Activated T-cell treated with anti-CD3 and anti-CD28 coated beads, Interleukin-2, amount 50 U/mL, for 72 hours (primary cell): ENCODE measurements at regions not wholly inside any gene's neighbourhood (a gene's known extent, or its start where the extent isn't known, plus 50 kb on each side); places are given as distances from the start of the nearest gene placed in this dataset.
"Not testable (repeated sequence)": the region's sequence is repeated elsewhere in the genome, so short reads cannot be mapped to it uniquely, and the experiment has no call there.

Source experiments
- ATAC-seq, 2 donors: fragments of 150-1000 bp; cut with Tn5 transposase; replicated peaks in 1 of 2; 2 replicates each; pipeline ENCODE4 v1.10.0; 2021; ENCODE audit warnings: moderate library complexity in 2 of 2, mild to moderate bottlenecking in 1 of 2
- DNase-seq, 2 donors: peaks; one replicate each; pipeline ENCODE4 v3.0.0; 2021 to 2022; ENCODE audit warnings: mixed read lengths in 1 of 2
- H3K27ac Mint-ChIP-seq: one replicate; pipeline ENCODE4 v1.8.0; 2022; ENCODE audit warnings: mild to moderate bottlenecking, moderate library complexity, mixed read lengths
- H3K27me3 Mint-ChIP-seq: one replicate; pipeline ENCODE4 v1.8.0; 2022; ENCODE audit warnings: low read depth, mixed read lengths
- H3K36me3 Mint-ChIP-seq, 2 donors: one replicate each; pipeline ENCODE4 v1.8.0; 2022; ENCODE audit warnings: mixed read lengths in 2 of 2, mild to moderate bottlenecking in 1 of 2; ENCODE audit not compliant: insufficient read depth in 2 of 2
- H3K4me1 Mint-ChIP-seq: one replicate; pipeline ENCODE4 v1.8.0; 2022; ENCODE audit warnings: low read depth, mixed read lengths
- H3K4me3 Mint-ChIP-seq, 2 donors: one replicate each; pipeline ENCODE4 v1.8.0; 2022; ENCODE audit warnings: mild to moderate bottlenecking in 2 of 2, mixed read lengths in 2 of 2, moderate library complexity in 2 of 2
- H3K9me3 Mint-ChIP-seq, 2 donors: one replicate each; pipeline ENCODE4 v1.8.0; 2022; ENCODE audit warnings: mixed read lengths in 2 of 2

- Mint-ChIP-seq H3K4me3 (no peak overlapping the region), H3K4me1 (no peaks in the 10 kb centered on the region), H3K36me3 (no peaks in the 10 kb centered on the region), H3K9me3 (peaks cover 1 to 3% of the 10 kb centered on the region in 2 donors), H3K27me3 (peaks cover 12% of the 10 kb centered on the region), H3K27ac (no peak overlapping the region)
- ATAC-seq (no peak), DNase-seq (no peak)
These were observed 312.0 kb upstream of the FGF13 start for GRCh38 chrX:139023531-139023930.

- no peaks in the 10 kb centered on the region for H3K9me3 Mint-ChIP-seq
- ATAC-seq = no peak
- peaks cover 7% of the 10 kb centered on the region for H3K27me3 Mint-ChIP-seq
- H3K36me3 Mint-ChIP-seq = no peaks in the 10 kb centered on the region
- no peak for DNase-seq
- no peak overlapping the region for H3K27ac Mint-ChIP-seq
- H3K4me1 Mint-ChIP-seq = no peaks in the 10 kb centered on the region
- H3K4me3 Mint-ChIP-seq = no peak overlapping the region
These were observed 309.3 kb upstream of the FGF13 start for GRCh38 chrX:139020801-139021200.

- H3K4me1 Mint-ChIP-seq = no peaks in the 10 kb centered on the region
- no peak overlapping the region for H3K27ac Mint-ChIP-seq
- no peak overlapping the region for H3K4me3 Mint-ChIP-seq
- ATAC-seq (no peak), DNase-seq (no peak)
- no peaks in the 10 kb centered on the region for H3K36me3 Mint-ChIP-seq
- no peaks in the 10 kb centered on the region for H3K9me3 Mint-ChIP-seq
- peaks cover 7% of the 10 kb centered on the region for H3K27me3 Mint-ChIP-seq
These were observed 306.9 kb upstream of the FGF13 start for GRCh38 chrX:139018436-139018835.

- no peaks in the 10 kb centered on the region for H3K36me3 Mint-ChIP-seq
- ATAC-seq = no peak
- no peak for DNase-seq
- no peaks in the 10 kb centered on the region for H3K27me3 Mint-ChIP-seq
- H3K9me3 Mint-ChIP-seq = peaks cover 0 to 1% of the 10 kb centered on the region in 2 donors
- H3K27ac Mint-ChIP-seq = no peak overlapping the region
- no peak overlapping the region for H3K4me3 Mint-ChIP-seq
- no peaks in the 10 kb centered on the region for H3K4me1 Mint-ChIP-seq
These were observed 304.1 kb upstream of the FGF13 start for GRCh38 chrX:139015627-139016026.

- H3K9me3 Mint-ChIP-seq = peaks cover 0 to 1% of the 10 kb centered on the region in 2 donors
- no peaks in the 10 kb centered on the region for H3K4me1 Mint-ChIP-seq
- H3K4me3 Mint-ChIP-seq = no peak overlapping the region
- DNase-seq (no peak), ATAC-seq (no peak)
- H3K27me3 Mint-ChIP-seq = no peaks in the 10 kb centered on the region
- H3K27ac Mint-ChIP-seq = no peak overlapping the region
- no peaks in the 10 kb centered on the region for H3K36me3 Mint-ChIP-seq
These were observed 296.7 kb upstream of the FGF13 start for GRCh38 chrX:139008185-139008584.

GRCh38 chrX:139003856-139004527, 292.5 kb upstream of the FGF13 start:
- DNase-seq, ATAC-seq, H3K9me3 Mint-ChIP-seq, H3K36me3 Mint-ChIP-seq, H3K27me3 Mint-ChIP-seq, H3K27ac Mint-ChIP-seq, H3K4me3 Mint-ChIP-seq, H3K4me1 Mint-ChIP-seq: not testable (repeated sequence)

GRCh38 chrX:139002319-139002718, 290.8 kb upstream of the FGF13 start:
- DNase-seq (no peak), ATAC-seq (no peak)
- Mint-ChIP-seq H3K36me3 (no peaks in the 10 kb centered on the region), H3K27ac (no peak overlapping the region), H3K4me3 (no peak overlapping the region), H3K27me3 (peaks cover 5% of the 10 kb centered on the region), H3K9me3 (no peaks in the 10 kb centered on the region), H3K4me1 (no peaks in the 10 kb centered on the region)

- no peaks in the 10 kb centered on the region for H3K4me1 Mint-ChIP-seq
- peaks cover 19% of the 10 kb centered on the region for H3K27me3 Mint-ChIP-seq
- no peak for DNase-seq
- no peak for ATAC-seq
- H3K27ac Mint-ChIP-seq = no peak overlapping the region
- no peak overlapping the region for H3K4me3 Mint-ChIP-seq
- no peaks in the 10 kb centered on the region for H3K36me3 Mint-ChIP-seq
- peaks cover 2 to 3% of the 10 kb centered on the region in 2 donors for H3K9me3 Mint-ChIP-seq
These were observed 284.8 kb upstream of the FGF13 start for GRCh38 chrX:138996268-138996667.

- H3K4me1 Mint-ChIP-seq = no peaks in the 10 kb centered on the region
- no peak for DNase-seq
- no peak overlapping the region for H3K4me3 Mint-ChIP-seq
- no peak for ATAC-seq
- H3K27ac Mint-ChIP-seq = no peak overlapping the region
- no peaks in the 10 kb centered on the region for H3K36me3 Mint-ChIP-seq
- H3K27me3 Mint-ChIP-seq = peaks cover 19% of the 10 kb centered on the region
- peaks cover 2 to 3% of the 10 kb centered on the region in 2 donors for H3K9me3 Mint-ChIP-seq
These were observed 283.9 kb upstream of the FGF13 start for GRCh38 chrX:138995458-138995857.

GRCh38 chrX:138990425-138990824, 278.9 kb upstream of the FGF13 start:
- not testable (repeated sequence) for H3K9me3 Mint-ChIP-seq, H3K36me3 Mint-ChIP-seq, ATAC-seq, H3K4me1 Mint-ChIP-seq, H3K27ac Mint-ChIP-seq, H3K4me3 Mint-ChIP-seq, DNase-seq
- H3K27me3 Mint-ChIP-seq = peaks cover 19% of the 10 kb centered on the region

GRCh38 chrX:138986866-138987265, 275.3 kb upstream of the FGF13 start:
- no peak overlapping the region for H3K4me3 Mint-ChIP-seq
- H3K27me3 Mint-ChIP-seq = peaks cover 28% of the 10 kb centered on the region
- DNase-seq (no peak), ATAC-seq (no peak)
- H3K36me3 Mint-ChIP-seq = no peaks in the 10 kb centered on the region
- no peaks in the 10 kb centered on the region for H3K4me1 Mint-ChIP-seq
- peaks cover 0 to 2% of the 10 kb centered on the region in 2 donors for H3K9me3 Mint-ChIP-seq
- no peak overlapping the region for H3K27ac Mint-ChIP-seq

GRCh38 chrX:138986235-138986634, 274.7 kb upstream of the FGF13 start:
- Mint-ChIP-seq H3K27ac (no peak overlapping the region), H3K9me3 (peaks cover 0 to 4% of the 10 kb centered on the region in 2 donors), H3K27me3 (peaks cover 28% of the 10 kb centered on the region), H3K4me1 (no peaks in the 10 kb centered on the region), H3K36me3 (no peaks in the 10 kb centered on the region), H3K4me3 (no peak overlapping the region)
- DNase-seq = no peak
- no peak for ATAC-seq

GRCh38 chrX:138982365-138982764, 270.8 kb upstream of the FGF13 start:
- Mint-ChIP-seq H3K27me3 (peaks cover 30% of the 10 kb centered on the region), H3K4me3 (no peak overlapping the region), H3K4me1 (no peaks in the 10 kb centered on the region), H3K9me3 (peaks cover 0 to 4% of the 10 kb centered on the region in 2 donors), H3K36me3 (no peaks in the 10 kb centered on the region), H3K27ac (no peak overlapping the region)
- ATAC-seq (no peak), DNase-seq (no peak)

GRCh38 chrX:138964501-138964900, 253.0 kb upstream of the FGF13 start:
- no peak overlapping the region for H3K4me3 Mint-ChIP-seq

More at GRCh38 chrX:138964501-138964900, 253.0 kb upstream of the FGF13 start:
- no peak overlapping the region for H3K27ac Mint-ChIP-seq
- H3K27me3 Mint-ChIP-seq = peaks cover 24% of the 10 kb centered on the region
- H3K9me3 Mint-ChIP-seq = no peaks in the 10 kb centered on the region
- no peaks in the 10 kb centered on the region for H3K4me1 Mint-ChIP-seq
- DNase-seq = no peak
- no peaks in the 10 kb centered on the region for H3K36me3 Mint-ChIP-seq
- ATAC-seq = no peak
